Activated CD4-positive, alpha-beta T cell treated with anti-CD3 and anti-CD28 coated beads, Interleukin-2, amount 50 U/mL, for 1 hour (primary cell): ENCODE measurements at regions not wholly inside any gene's neighbourhood (a gene's known extent, or its start where the extent isn't known, plus 50 kb on each side); places are given as distances from the start of the nearest gene placed in this dataset.

Experiments used
- DNase-seq: peaks from one replicate; pipeline ENCODE4 v3.0.0-alpha.2; 2020

GRCh38 chr14:101707068-101707842, 54.3 kb upstream of the PPP2R5C start:
- DNase-seq = peak; percentile 44

- no peak for DNase-seq
Measured at GRCh38 chr14:101707863-101708620, 53.5 kb upstream of the PPP2R5C start.

- DNase-seq = no peak
Measured at GRCh38 chr14:101708853-101709532, 52.5 kb upstream of the PPP2R5C start.

- no peak for DNase-seq
Measured at GRCh38 chr14:101709533-101709881, 52.0 kb upstream of the PPP2R5C start.

GRCh38 chr14:101709962-101710931, 51.3 kb upstream of the PPP2R5C start:
- no peak for DNase-seq

- no peak for DNase-seq
Measured at GRCh38 chr14:101711041-101711856, 50.3 kb upstream of the PPP2R5C start.
